Cardiac muscle cell (in vitro differentiated cells and primary cell): ENCODE measurements at regions not wholly inside any gene's neighbourhood (a gene's known extent, or its start where the extent isn't known, plus 50 kb on each side); places are given as distances from the start of the nearest gene placed in this dataset.
A peak's percentile ranks its signal among the peaks of the same experiment; 100 is the strongest.

Source experiments
- DNase-seq, 2 donors: peaks; one replicate each; pipeline versions ENCODE4 v3.0.0 to v3.0.0-alpha.2; 2010 to 2017; ENCODE audit warnings: low read depth in 1 of 2, low spot score in 1 of 2
- H3K27ac ChIP-seq: fragments of 200-600 bp; sonication (generic); 2 replicates; pipeline ENCODE4 v1.5.1; 2016
- H3K27me3 ChIP-seq: fragments of 200-600 bp; sonication (generic); 2 replicates; pipeline ENCODE4 v1.6.0; 2016; ENCODE audit warnings: control low read depth
- H3K36me3 ChIP-seq: fragments of 200-600 bp; sonication (generic); 2 replicates; pipeline ENCODE4 v1.5.1; 2016; ENCODE audit warnings: control low read depth
- H3K4me1 ChIP-seq: fragments of 200-600 bp; sonication (generic); 2 replicates; pipeline ENCODE4 v1.8.1; 2017; ENCODE audit warnings: low read depth, mild to moderate bottlenecking, mixed run types
- H3K4me3 ChIP-seq: fragments of 200-600 bp; sonication (generic); 2 replicates; pipeline ENCODE4 v1.5.1; 2016; ENCODE audit warnings: mild to moderate bottlenecking
- H3K9me3 ChIP-seq: fragments of 200-600 bp; sonication (generic); 2 replicates; pipeline ENCODE4 v1.5.1; 2017; ENCODE audit warnings: low read depth, mild to moderate bottlenecking, control low read depth
- TF ChIP-seq, protein P1 (sequence below): IDR thresholded peaks from 2 replicates; pipeline ENCODE4 v1.5.1; 2012; ENCODE audit warnings: low read depth, mild to moderate bottlenecking, low read length

GRCh38 chr3:24682141-24682547 lies 187.5 kb upstream of the THRB start:
- H3K27ac ChIP-seq, result no peak overlapping the region
- no peaks in the 10 kb centered on the region for H3K27me3 ChIP-seq
- TF ChIP-seq, protein P1, sequence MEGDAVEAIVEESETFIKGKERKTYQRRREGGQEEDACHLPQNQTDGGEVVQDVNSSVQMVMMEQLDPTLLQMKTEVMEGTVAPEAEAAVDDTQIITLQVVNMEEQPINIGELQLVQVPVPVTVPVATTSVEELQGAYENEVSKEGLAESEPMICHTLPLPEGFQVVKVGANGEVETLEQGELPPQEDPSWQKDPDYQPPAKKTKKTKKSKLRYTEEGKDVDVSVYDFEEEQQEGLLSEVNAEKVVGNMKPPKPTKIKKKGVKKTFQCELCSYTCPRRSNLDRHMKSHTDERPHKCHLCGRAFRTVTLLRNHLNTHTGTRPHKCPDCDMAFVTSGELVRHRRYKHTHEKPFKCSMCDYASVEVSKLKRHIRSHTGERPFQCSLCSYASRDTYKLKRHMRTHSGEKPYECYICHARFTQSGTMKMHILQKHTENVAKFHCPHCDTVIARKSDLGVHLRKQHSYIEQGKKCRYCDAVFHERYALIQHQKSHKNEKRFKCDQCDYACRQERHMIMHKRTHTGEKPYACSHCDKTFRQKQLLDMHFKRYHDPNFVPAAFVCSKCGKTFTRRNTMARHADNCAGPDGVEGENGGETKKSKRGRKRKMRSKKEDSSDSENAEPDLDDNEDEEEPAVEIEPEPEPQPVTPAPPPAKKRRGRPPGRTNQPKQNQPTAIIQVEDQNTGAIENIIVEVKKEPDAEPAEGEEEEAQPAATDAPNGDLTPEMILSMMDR, result no peak
- H3K36me3 ChIP-seq, result no peaks in the 10 kb centered on the region
- H3K9me3 ChIP-seq, result no peaks in the 10 kb centered on the region
- H3K4me3 ChIP-seq, result no peak overlapping the region
- peaks cover 8% of the 10 kb centered on the region for H3K4me1 ChIP-seq
- peak in 1 of 2 donors; percentile 38 for DNase-seq

GRCh38 chr3:24683090-24683489 lies 188.4 kb upstream of the THRB start:
- H3K4me1 ChIP-seq, result peaks cover 8% of the 10 kb centered on the region
- TF ChIP-seq, protein P1, result no peak
- no peak overlapping the region for H3K4me3 ChIP-seq
- no peak overlapping the region for H3K27ac ChIP-seq
- H3K27me3 ChIP-seq, result no peaks in the 10 kb centered on the region
- no peaks in the 10 kb centered on the region for H3K36me3 ChIP-seq
- DNase-seq, result no peak
- H3K9me3 ChIP-seq, result no peaks in the 10 kb centered on the region

DNA sequence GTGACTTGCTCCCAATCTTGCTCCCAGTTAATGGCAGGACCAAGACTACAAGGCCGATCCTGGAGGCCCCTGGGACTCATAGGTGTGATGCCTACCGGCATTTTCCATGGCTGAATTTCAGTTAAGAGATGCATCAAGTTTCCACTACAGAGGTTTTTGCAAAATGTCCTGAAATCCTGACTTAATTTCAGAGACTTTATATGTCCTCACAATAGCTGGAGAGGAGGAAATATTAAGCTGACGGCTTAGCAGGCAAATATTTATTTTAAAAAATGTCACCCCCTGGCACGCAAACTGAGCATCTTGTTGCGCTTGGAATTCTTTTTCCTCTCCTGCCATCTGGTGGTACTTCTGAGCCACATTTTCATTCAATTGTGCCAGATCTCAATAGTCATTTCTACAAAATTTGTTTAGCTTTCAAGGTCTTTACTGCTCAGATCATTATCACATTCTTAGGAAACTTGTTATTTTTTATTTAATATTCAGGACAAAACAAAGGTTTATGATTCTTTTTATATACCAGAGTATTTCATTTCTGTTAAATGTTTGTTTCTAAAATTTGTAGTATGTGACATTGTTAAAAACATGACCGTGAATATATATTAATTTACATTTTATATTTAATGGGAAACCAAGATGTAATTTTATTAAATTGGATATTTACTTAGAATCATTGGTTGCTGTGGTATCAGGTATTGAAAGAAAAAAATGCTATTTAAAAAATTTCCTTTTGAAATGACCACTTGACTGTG lies 189.2 kb upstream of the THRB start:
- no peak overlapping the region for H3K27ac ChIP-seq
- H3K36me3 ChIP-seq, result no peaks in the 10 kb centered on the region
- peak; percentile 40 to 80 for DNase-seq
- H3K27me3 ChIP-seq, result no peaks in the 10 kb centered on the region
- peaks cover 8% of the 10 kb centered on the region for H3K4me1 ChIP-seq
- TF ChIP-seq, protein P1, result peak; percentile 71
- no peak overlapping the region for H3K4me3 ChIP-seq
- no peaks in the 10 kb centered on the region for H3K9me3 ChIP-seq

- Histone ChIP-seq H3K36me3 (no peaks in the 10 kb centered on the region), H3K27ac (no peak overlapping the region), H3K27me3 (no peaks in the 10 kb centered on the region), H3K4me3 (no peak overlapping the region), H3K9me3 (no peaks in the 10 kb centered on the region), H3K4me1 (peaks cover 8% of the 10 kb centered on the region)
- TF ChIP-seq, protein P1, result no peak
- DNase-seq, result no peak
Measured at GRCh38 chr3:24684506-24685023, 189.9 kb upstream of the THRB start.

DNA sequence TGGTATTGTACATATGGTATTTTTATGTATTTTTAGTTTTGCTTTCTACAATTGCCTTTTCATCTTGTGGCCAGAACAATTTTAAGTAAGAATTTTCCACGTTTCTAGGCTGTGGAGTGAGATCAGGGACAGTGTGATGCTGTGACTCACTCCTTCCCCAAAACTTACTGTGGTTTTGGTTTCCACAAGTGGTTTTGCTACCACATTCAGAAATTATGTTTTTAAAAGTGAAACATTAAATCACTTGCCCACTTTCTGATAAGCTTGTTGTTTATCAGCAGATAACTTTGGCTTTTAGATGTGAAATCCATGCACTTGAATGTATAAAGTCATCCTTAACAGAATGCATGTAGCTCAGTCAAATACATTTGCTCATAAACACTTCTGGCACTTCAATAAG lies 192.2 kb upstream of the THRB start:
- TF ChIP-seq, protein P1, result no peak
- peak in 1 of 2 donors; percentile 72 for DNase-seq
- peaks cover 8% of the 10 kb centered on the region for H3K4me1 ChIP-seq
- H3K36me3 ChIP-seq, result no peaks in the 10 kb centered on the region
- no peaks in the 10 kb centered on the region for H3K9me3 ChIP-seq
- H3K4me3 ChIP-seq, result no peak overlapping the region
- H3K27ac ChIP-seq, result no peak overlapping the region
- no peaks in the 10 kb centered on the region for H3K27me3 ChIP-seq
